Chondrocyte (in vitro differentiated cells): ENCODE measurements at regions not wholly inside any gene's neighbourhood (a gene's known extent, or its start where the extent isn't known, plus 50 kb on each side); places are given as distances from the start of the nearest gene placed in this dataset.
"Not testable (repeated sequence)": the region's sequence is repeated elsewhere in the genome, so short reads cannot be mapped to it uniquely, and the experiment has no call there.

Source experiments
- DNase-seq: peaks from one replicate; pipeline ENCODE4 v3.0.0; 2021; ENCODE audit warnings: mixed read lengths, low spot score
- H3K27ac Mint-ChIP-seq: one replicate; pipeline ENCODE4 v1.8.0; 2021; ENCODE audit warnings: mild to moderate bottlenecking, moderate library complexity, mixed read lengths; ENCODE audit not compliant: unreplicated experiment
- H3K27me3 Mint-ChIP-seq: 2 replicates; pipeline ENCODE4 v1.8.0; 2021; ENCODE audit warnings: low read depth, mixed read lengths
- H3K36me3 Mint-ChIP-seq: 2 replicates; pipeline ENCODE4 v1.8.0; 2021; ENCODE audit warnings: low read depth, mixed read lengths
- H3K4me1 Mint-ChIP-seq: 2 replicates; pipeline ENCODE4 v1.8.0; 2021; ENCODE audit warnings: low read depth, mild to moderate bottlenecking, mixed read lengths
- H3K4me3 Mint-ChIP-seq: one replicate; pipeline ENCODE4 v1.8.0; 2021; ENCODE audit warnings: mild to moderate bottlenecking, moderate library complexity, mixed read lengths; ENCODE audit not compliant: unreplicated experiment
- H3K9me3 Mint-ChIP-seq: 2 replicates; pipeline ENCODE4 v1.8.0; 2021; ENCODE audit warnings: low read depth, mixed read lengths
- CTCF ChIP-seq: fragments of 200-600 bp; sonication (generic); IDR thresholded peaks from 2 replicates; pipeline ENCODE4 v1.5.0; 2021; ENCODE audit warnings: antibody characterized with exemption, mild to moderate bottlenecking, moderate library complexity

GRCh38 chr7:24115661-24116060, 168.3 kb upstream of the NPY start:
- TF ChIP-seq CTCF: no peak
- Mint-ChIP-seq H3K4me1 (no peaks in the 10 kb centered on the region), H3K4me3 (no peak overlapping the region), H3K27me3 (peaks cover 5% of the 10 kb centered on the region), H3K36me3 (no peaks in the 10 kb centered on the region), H3K9me3 (no peaks in the 10 kb centered on the region), H3K27ac (no peak overlapping the region)
- DNase-seq: no peak

GRCh38 chr7:24117903-24118499, 166.0 kb upstream of the NPY start:
- not testable (repeated sequence) for H3K27me3 Mint-ChIP-seq, H3K27ac Mint-ChIP-seq, H3K4me1 Mint-ChIP-seq, DNase-seq, H3K9me3 Mint-ChIP-seq, H3K4me3 Mint-ChIP-seq, H3K36me3 Mint-ChIP-seq

GRCh38 chr7:24119852-24120251, 164.1 kb upstream of the NPY start:
- Mint-ChIP-seq H3K27me3 (peaks cover 7% of the 10 kb centered on the region), H3K36me3 (no peaks in the 10 kb centered on the region), H3K4me3 (no peak overlapping the region), H3K9me3 (no peaks in the 10 kb centered on the region), H3K27ac (no peak overlapping the region), H3K4me1 (no peaks in the 10 kb centered on the region)
- no peak for TF ChIP-seq CTCF
- DNase-seq: no peak

- no peak overlapping the region for H3K27ac Mint-ChIP-seq
- no peak for TF ChIP-seq CTCF
- H3K27me3 Mint-ChIP-seq: peaks cover 11% of the 10 kb centered on the region
- DNase-seq: no peak
- no peak overlapping the region for H3K4me3 Mint-ChIP-seq
- no peaks in the 10 kb centered on the region for H3K36me3 Mint-ChIP-seq
- H3K9me3 Mint-ChIP-seq: no peaks in the 10 kb centered on the region
- no peaks in the 10 kb centered on the region for H3K4me1 Mint-ChIP-seq
These were observed 160.9 kb upstream of the NPY start for GRCh38 chr7:24123076-24123475.

- Mint-ChIP-seq H3K9me3 (no peaks in the 10 kb centered on the region), H3K36me3 (no peaks in the 10 kb centered on the region), H3K27me3 (peaks cover 11% of the 10 kb centered on the region), H3K4me3 (no peak overlapping the region), H3K4me1 (no peaks in the 10 kb centered on the region), H3K27ac (no peak overlapping the region)
- TF ChIP-seq CTCF: no peak
- no peak for DNase-seq
These were observed 158.2 kb upstream of the NPY start for GRCh38 chr7:24125765-24126164.

- no peak overlapping the region for H3K4me3 Mint-ChIP-seq
- H3K4me1 Mint-ChIP-seq: no peaks in the 10 kb centered on the region
- TF ChIP-seq CTCF: no peak
- H3K9me3 Mint-ChIP-seq: no peaks in the 10 kb centered on the region
- H3K27ac Mint-ChIP-seq: no peak overlapping the region
- no peaks in the 10 kb centered on the region for H3K36me3 Mint-ChIP-seq
- peaks cover 14% of the 10 kb centered on the region for H3K27me3 Mint-ChIP-seq
- no peak for DNase-seq
These were observed 156.1 kb upstream of the NPY start for GRCh38 chr7:24127930-24128329.
